ENCODE measurements at regions not wholly inside any gene's neighbourhood (a gene's known extent, or its start where the extent isn't known, plus 50 kb on each side); places are given as distances from the start of the nearest gene placed in this dataset.

- no peak overlapping the region for H3K27ac ChIP-seq (replicated peaks)
- no peaks in the 10 kb centered on the region for H3K4me1 ChIP-seq
- TF ChIP-seq CTCF (IDR thresholded peaks at IDR 0.05; ENCODE audit: borderline replicate concordance), result no peak
- H3K4me3 ChIP-seq, result no peak overlapping the region
- H3K27me3 ChIP-seq (ENCODE audit: low read depth), result no peaks in the 10 kb centered on the region
- H3K36me3 ChIP-seq, result no peaks in the 10 kb centered on the region
- H3K9me3 ChIP-seq (replicated peaks), result peaks cover 24% of the 10 kb centered on the region
- DNase-seq, result no peak
- intact Hi-C loops (cut with micrococcal nuclease), result no loop called here
Observed at GRCh38 chr17:54117452-54117851, 294.7 kb downstream of the KIF2B start.

- peaks cover 49% of the 10 kb centered on the region for H3K9me3 ChIP-seq (replicated peaks)
- H3K4me3 ChIP-seq, result no peak overlapping the region
- no peaks in the 10 kb centered on the region for H3K4me1 ChIP-seq
- H3K27ac ChIP-seq (replicated peaks), result no peak overlapping the region
- intact Hi-C loops (cut with micrococcal nuclease), result no loop called here
- TF ChIP-seq CTCF (IDR thresholded peaks at IDR 0.05; ENCODE audit: borderline replicate concordance), result no peak
- DNase-seq, result no peak
- H3K36me3 ChIP-seq, result no peaks in the 10 kb centered on the region
- no peaks in the 10 kb centered on the region for H3K27me3 ChIP-seq (ENCODE audit: low read depth)
Observed at GRCh38 chr17:54124456-54124855, 301.7 kb downstream of the KIF2B start.

- Histone ChIP-seq H3K9me3 (replicated peaks) (peaks cover under 1% of the 10 kb centered on the region), H3K27ac (replicated peaks) (no peak overlapping the region), H3K4me1 (no peaks in the 10 kb centered on the region), H3K4me3 (no peak overlapping the region), H3K27me3 (ENCODE audit: low read depth) (no peaks in the 10 kb centered on the region), H3K36me3 (no peaks in the 10 kb centered on the region)
- intact Hi-C loops (cut with micrococcal nuclease), result no loop called here
- no peak for TF ChIP-seq CTCF (IDR thresholded peaks at IDR 0.05; ENCODE audit: borderline replicate concordance)
- DNase-seq, result no peak
Observed at GRCh38 chr17:54153423-54153822, 330.7 kb downstream of the KIF2B start.

GRCh38 chr17:54157542-54157941 lies 334.8 kb downstream of the KIF2B start:
- H3K36me3 ChIP-seq, result no peaks in the 10 kb centered on the region
- H3K4me3 ChIP-seq, result no peak overlapping the region
- DNase-seq, result no peak
- no peak for TF ChIP-seq CTCF (IDR thresholded peaks at IDR 0.05; ENCODE audit: borderline replicate concordance)
- H3K4me1 ChIP-seq, result no peaks in the 10 kb centered on the region
- H3K27me3 ChIP-seq (ENCODE audit: low read depth), result no peaks in the 10 kb centered on the region
- no peak overlapping the region for H3K27ac ChIP-seq (replicated peaks)
- H3K9me3 ChIP-seq (replicated peaks), result no peaks in the 10 kb centered on the region
- intact Hi-C loops (cut with micrococcal nuclease), result no loop called here

GRCh38 chr17:54172096-54172984 lies 349.6 kb downstream of the KIF2B start:
- DNase-seq, result no peak
- Histone ChIP-seq H3K27ac (replicated peaks) (no peak overlapping the region), H3K36me3 (no peaks in the 10 kb centered on the region), H3K4me1 (no peaks in the 10 kb centered on the region), H3K9me3 (replicated peaks) (no peaks in the 10 kb centered on the region), H3K27me3 (ENCODE audit: low read depth) (no peaks in the 10 kb centered on the region), H3K4me3 (no peak overlapping the region)
- intact Hi-C loops (cut with micrococcal nuclease), result no loop called here
- TF ChIP-seq CTCF (IDR thresholded peaks at IDR 0.05; ENCODE audit: borderline replicate concordance), result peak; percentile 49
